ENCODE measurements at regions not wholly inside any gene's neighbourhood (a gene's known extent, or its start where the extent isn't known, plus 50 kb on each side); places are given as distances from the start of the nearest gene placed in this dataset.

- no peak overlapping the region for H3K4me2 ChIP-seq (ENCODE audit: low read length)
- no peak overlapping the region for H3K27ac ChIP-seq (ENCODE audit: low read length)
- H3K79me2 ChIP-seq (ENCODE audit: low read length) = no peaks in the 10 kb centered on the region
- no peak for TF ChIP-seq EZH2phosphoT487 (IDR thresholded peaks at IDR 0.05; ENCODE audit: low read depth)
- no peak for TF ChIP-seq CTCF (IDR thresholded peaks at IDR 0.05; ENCODE audit: low read depth, low read length)
- no peak overlapping the region for H3K9ac ChIP-seq (ENCODE audit: low read length)
- H3K36me3 ChIP-seq (replicated peaks; ENCODE audit: low read depth, low read length) = no peaks in the 10 kb centered on the region
- H2AFZ ChIP-seq (ENCODE audit: low read depth, low read length) = no peak overlapping the region
- H3K27me3 ChIP-seq (ENCODE audit: low read depth, low read length) = peaks cover 21% of the 10 kb centered on the region
- H4K20me1 ChIP-seq (ENCODE audit: insufficient read depth, low read length) = no peaks in the 10 kb centered on the region
- H3K4me3 ChIP-seq (ENCODE audit: low read length) = no peak overlapping the region
- H3K4me1 ChIP-seq (ENCODE audit: low read length) = no peaks in the 10 kb centered on the region
- no peaks in the 10 kb centered on the region for H3K9me3 ChIP-seq (ENCODE audit: insufficient read depth, low read length)
Observed at GRCh38 chr1:199855580-199855979, 171.9 kb upstream of the NR5A2 start.

- Histone ChIP-seq H3K4me2 (ENCODE audit: low read length) (no peak overlapping the region), H3K79me2 (ENCODE audit: low read length) (no peaks in the 10 kb centered on the region), H4K20me1 (ENCODE audit: insufficient read depth, low read length) (no peaks in the 10 kb centered on the region), H3K4me1 (ENCODE audit: low read length) (no peaks in the 10 kb centered on the region), H3K4me3 (ENCODE audit: low read length) (no peak overlapping the region), H3K27me3 (ENCODE audit: low read depth, low read length) (peaks cover 23% of the 10 kb centered on the region), H3K36me3 (replicated peaks; ENCODE audit: low read depth, low read length) (no peaks in the 10 kb centered on the region), H3K9me3 (ENCODE audit: insufficient read depth, low read length) (no peaks in the 10 kb centered on the region), H3K27ac (ENCODE audit: low read length) (no peak overlapping the region), H3K9ac (ENCODE audit: low read length) (no peak overlapping the region), H2AFZ (ENCODE audit: low read depth, low read length) (no peak overlapping the region)
- TF ChIP-seq EZH2phosphoT487 (IDR thresholded peaks at IDR 0.05; ENCODE audit: low read depth) = no peak
- no peak for TF ChIP-seq CTCF (IDR thresholded peaks at IDR 0.05; ENCODE audit: low read depth, low read length)
Observed at GRCh38 chr1:199856216-199856780, 171.2 kb upstream of the NR5A2 start.

GRCh38 chr1:199857108-199857507 is 170.4 kb upstream of the NR5A2 start:
- no peaks in the 10 kb centered on the region for H3K9me3 ChIP-seq (ENCODE audit: insufficient read depth, low read length)
- H3K9ac ChIP-seq (ENCODE audit: low read length) = no peak overlapping the region
- H3K79me2 ChIP-seq (ENCODE audit: low read length) = no peaks in the 10 kb centered on the region
- H3K4me2 ChIP-seq (ENCODE audit: low read length) = no peak overlapping the region
- no peaks in the 10 kb centered on the region for H4K20me1 ChIP-seq (ENCODE audit: insufficient read depth, low read length)
- no peak overlapping the region for H3K27ac ChIP-seq (ENCODE audit: low read length)
- peaks cover 30% of the 10 kb centered on the region for H3K27me3 ChIP-seq (ENCODE audit: low read depth, low read length)
- H2AFZ ChIP-seq (ENCODE audit: low read depth, low read length) = no peak overlapping the region
- no peak overlapping the region for H3K4me3 ChIP-seq (ENCODE audit: low read length)
- no peaks in the 10 kb centered on the region for H3K36me3 ChIP-seq (replicated peaks; ENCODE audit: low read depth, low read length)
- no peaks in the 10 kb centered on the region for H3K4me1 ChIP-seq (ENCODE audit: low read length)
- TF ChIP-seq EZH2phosphoT487 (IDR thresholded peaks at IDR 0.05; ENCODE audit: low read depth) (no peak), CTCF (IDR thresholded peaks at IDR 0.05; ENCODE audit: low read depth, low read length) (no peak)

GRCh38 chr1:199857516-199857915 is 170.0 kb upstream of the NR5A2 start:
- H4K20me1 ChIP-seq (ENCODE audit: insufficient read depth, low read length) = no peaks in the 10 kb centered on the region
- H3K9me3 ChIP-seq (ENCODE audit: insufficient read depth, low read length) = no peaks in the 10 kb centered on the region
- H3K9ac ChIP-seq (ENCODE audit: low read length) = no peak overlapping the region
- TF ChIP-seq EZH2phosphoT487 (IDR thresholded peaks at IDR 0.05; ENCODE audit: low read depth) (no peak), CTCF (IDR thresholded peaks at IDR 0.05; ENCODE audit: low read depth, low read length) (no peak)
- H3K4me2 ChIP-seq (ENCODE audit: low read length) = no peak overlapping the region
- no peak overlapping the region for H3K4me3 ChIP-seq (ENCODE audit: low read length)
- no peak overlapping the region for H2AFZ ChIP-seq (ENCODE audit: low read depth, low read length)
- H3K27ac ChIP-seq (ENCODE audit: low read length) = no peak overlapping the region
- no peaks in the 10 kb centered on the region for H3K79me2 ChIP-seq (ENCODE audit: low read length)
- peaks cover 32% of the 10 kb centered on the region for H3K27me3 ChIP-seq (ENCODE audit: low read depth, low read length)
- H3K4me1 ChIP-seq (ENCODE audit: low read length) = no peaks in the 10 kb centered on the region
- no peaks in the 10 kb centered on the region for H3K36me3 ChIP-seq (replicated peaks; ENCODE audit: low read depth, low read length)

Measured in OCI-LY3 (cell line).